HFF-Myc (cell line): ENCODE measurements at regions not wholly inside any gene's neighbourhood (a gene's known extent, or its start where the extent isn't known, plus 50 kb on each side); places are given as distances from the start of the nearest gene placed in this dataset.
"Not testable (repeated sequence)": the region's sequence is repeated elsewhere in the genome, so short reads cannot be mapped to it uniquely, and the experiment has no call there.

Experiments used
- DNase-seq: peaks from one replicate; pipeline ENCODE4 v3.0.0-alpha.2; 2011; ENCODE audit warnings: low read depth; ENCODE audit errors: extremely low read depth
- H3K4me3 ChIP-seq: replicated peaks from 2 replicates; pipeline ENCODE4 v1.5.1; 2011; ENCODE audit warnings: low read depth, mild to moderate bottlenecking, control low read depth, low read length
- CTCF ChIP-seq: IDR thresholded peaks from 2 replicates; pipeline ENCODE4 v1.5.1; 2012; ENCODE audit warnings: mild to moderate bottlenecking, low read depth, low read length, control low read depth; ENCODE audit errors: missing control alignments

GRCh38 chr14:45787167-45787566, 534.2 kb upstream of the MIS18BP1 start:
- TF ChIP-seq CTCF, result no peak
- H3K4me3 ChIP-seq, result no peak overlapping the region
- no peak for DNase-seq

GRCh38 chr14:45786266-45786665, 533.3 kb upstream of the MIS18BP1 start:
- no peak for DNase-seq
- no peak for TF ChIP-seq CTCF
- no peak overlapping the region for H3K4me3 ChIP-seq

- H3K4me3 ChIP-seq, result no peak overlapping the region
- no peak for DNase-seq
- TF ChIP-seq CTCF, result no peak
Measured at GRCh38 chr14:45785240-45785639, 532.2 kb upstream of the MIS18BP1 start.

GRCh38 chr14:45766247-45766646, 513.2 kb upstream of the MIS18BP1 start:
- no peak for TF ChIP-seq CTCF
- H3K4me3 ChIP-seq, result no peak overlapping the region
- DNase-seq, result no peak

GRCh38 chr14:45757655-45758054, 504.7 kb upstream of the MIS18BP1 start:
- no peak for TF ChIP-seq CTCF
- DNase-seq, result no peak
- H3K4me3 ChIP-seq, result no peak overlapping the region

- DNase-seq, H3K4me3 ChIP-seq: not testable (repeated sequence)
Measured at GRCh38 chr14:45756412-45756811, 503.4 kb upstream of the MIS18BP1 start.

GRCh38 chr14:45743884-45744283, 490.9 kb upstream of the MIS18BP1 start:
- no peak for TF ChIP-seq CTCF
- DNase-seq, result no peak
- H3K4me3 ChIP-seq, result no peak overlapping the region
